HG03095 (cell line): ENCODE measurements at regions not wholly inside any gene's neighbourhood (a gene's known extent, or its start where the extent isn't known, plus 50 kb on each side); places are given as distances from the start of the nearest gene placed in this dataset.

Experiments
- ATAC-seq: cut with Tn5 transposase; IDR thresholded peaks from one replicate; pipeline ENCODE4 v1.9.1; 2021; ENCODE audit warnings: moderate library complexity; ENCODE audit not compliant: unreplicated experiment

DNA sequence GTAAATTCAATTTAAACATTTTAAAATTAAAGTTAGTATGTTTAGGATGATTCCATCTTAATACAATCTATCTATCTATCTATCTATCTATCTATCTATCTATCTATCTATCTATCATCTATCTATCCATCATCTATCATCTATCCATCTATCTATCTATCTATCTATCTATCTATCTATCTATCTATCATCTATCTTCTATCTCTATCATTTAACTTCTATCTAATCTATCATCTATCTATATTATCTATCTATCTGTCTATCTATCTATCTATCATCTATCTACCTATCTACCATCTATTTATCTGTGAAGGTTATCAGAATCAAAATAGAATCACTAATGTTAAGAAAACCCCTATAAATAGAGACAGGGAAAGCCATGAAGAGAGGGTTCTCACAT is 78.3 kb downstream of the RAMP3 start:
- ATAC-seq: no peak

DNA sequence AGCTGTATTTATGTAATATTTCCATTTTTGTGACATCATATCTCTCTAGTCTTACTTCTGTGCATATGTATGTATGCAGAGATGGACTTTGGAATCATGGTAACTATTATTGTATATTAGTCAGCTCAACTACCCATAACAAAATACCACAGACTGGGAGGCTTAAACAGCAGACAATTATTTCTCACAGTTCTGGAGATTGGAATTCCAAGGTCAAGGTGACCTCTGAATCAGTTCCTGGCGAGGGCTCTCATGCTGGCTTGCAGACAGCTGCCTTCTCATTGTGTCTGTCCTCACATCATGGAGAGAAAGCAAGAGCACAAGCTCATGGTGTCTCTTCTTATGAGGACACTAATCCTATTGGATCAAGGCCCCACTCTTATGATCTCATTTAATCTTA is 79.1 kb downstream of the RAMP3 start:
- no peak for ATAC-seq

GRCh38 chr7:45237788-45238461 is 80.3 kb downstream of the RAMP3 start:
- ATAC-seq: no peak

GRCh38 chr7:45238806-45239205 is 81.2 kb downstream of the RAMP3 start:
- no peak for ATAC-seq

GRCh38 chr7:45239486-45239885 is 81.9 kb downstream of the RAMP3 start:
- ATAC-seq: no peak

GRCh38 chr7:45240273-45240771 is 82.7 kb downstream of the RAMP3 start:
- no peak for ATAC-seq

GRCh38 chr7:45240926-45241325 is 83.3 kb downstream of the RAMP3 start:
- no peak for ATAC-seq

- ATAC-seq: no peak
These were observed 83.9 kb downstream of the RAMP3 start for GRCh38 chr7:45241339-45242109.

- no peak for ATAC-seq
These were observed 84.7 kb downstream of the RAMP3 start for GRCh38 chr7:45242261-45242660.

DNA sequence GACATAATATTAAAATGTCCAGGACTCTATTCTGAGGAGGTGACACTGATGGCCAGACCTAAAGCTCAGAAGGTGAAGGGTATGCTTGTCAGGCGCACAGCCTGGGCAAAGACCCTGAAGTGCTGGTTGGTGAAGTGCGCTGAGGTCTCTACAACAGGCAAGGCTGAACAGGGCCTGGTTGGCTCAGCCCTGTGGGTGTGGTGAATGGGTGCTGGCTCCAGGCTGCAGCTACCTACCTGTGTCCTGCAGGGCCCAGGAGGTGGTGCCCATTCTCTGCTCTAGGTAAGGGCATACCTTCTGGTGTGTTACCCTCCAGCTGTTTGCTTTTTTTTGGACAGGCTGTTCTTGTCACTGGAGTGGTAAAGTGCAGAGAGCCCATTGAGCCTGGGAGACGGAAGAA is 85.1 kb downstream of the RAMP3 start:
- ATAC-seq: no peak

DNA sequence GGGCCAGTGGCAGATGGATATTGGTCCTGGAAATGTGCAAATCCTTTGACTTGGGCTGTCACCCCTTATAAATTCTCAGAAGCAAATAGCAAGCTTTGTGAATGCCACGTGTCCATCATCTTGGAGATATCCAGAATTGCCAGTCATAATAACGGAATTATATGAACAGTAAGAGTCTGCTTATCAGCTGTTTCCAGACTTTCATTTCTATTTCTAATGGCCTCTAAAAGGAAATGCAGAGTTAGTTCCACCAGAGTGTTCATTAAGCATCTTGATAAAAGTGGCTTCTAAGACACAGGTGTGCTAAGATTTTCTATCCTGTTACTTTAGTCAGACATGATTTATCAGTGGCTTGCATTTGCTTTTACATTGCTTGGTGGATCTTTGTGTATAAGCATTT is 87.4 kb downstream of the RAMP3 start:
- ATAC-seq: no peak

DNA sequence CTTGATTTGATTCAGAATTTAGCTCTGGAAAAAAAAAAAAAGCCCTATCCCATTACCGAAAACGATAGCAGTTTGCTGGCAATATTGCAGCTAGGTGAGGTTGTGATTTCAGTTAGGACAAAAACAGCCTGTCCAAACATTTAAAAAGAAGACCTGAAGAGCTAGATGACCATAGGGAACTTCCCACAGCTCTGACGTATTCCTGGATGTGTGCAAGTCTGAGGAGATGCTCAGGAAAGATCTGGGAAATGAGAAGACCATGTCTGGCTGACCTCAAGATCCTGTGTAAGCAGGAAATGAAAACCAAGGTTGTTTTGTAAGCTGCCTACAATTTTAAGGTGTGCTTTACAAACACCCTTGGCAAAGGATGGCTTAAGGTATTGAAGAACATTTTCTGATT is 88.7 kb downstream of the RAMP3 start:
- no peak for ATAC-seq

GRCh38 chr7:45252248-45252647 is 94.7 kb downstream of the RAMP3 start:
- ATAC-seq: no peak

GRCh38 chr7:45252857-45253256 is 95.3 kb downstream of the RAMP3 start:
- no peak for ATAC-seq

DNA sequence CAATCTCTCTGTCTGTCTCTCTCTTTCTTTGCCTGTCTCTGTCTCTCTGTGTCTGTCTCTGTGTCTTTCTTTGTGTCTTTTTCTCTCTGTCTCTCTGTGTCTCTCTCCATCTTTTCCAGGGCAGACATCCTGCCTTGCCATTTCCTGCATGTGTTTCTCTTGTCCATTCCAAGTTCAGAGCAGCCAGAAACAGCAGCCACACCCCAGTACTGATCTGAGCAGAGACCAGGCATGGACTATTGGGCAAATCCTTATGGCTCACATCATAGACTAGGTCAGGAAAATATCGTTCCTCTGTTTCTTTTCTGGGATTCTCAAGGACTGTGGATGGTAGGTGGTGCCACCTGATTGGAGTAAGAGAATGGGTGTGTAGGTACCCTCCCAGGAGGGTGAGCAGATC is 95.8 kb downstream of the RAMP3 start:
- no peak for ATAC-seq

DNA sequence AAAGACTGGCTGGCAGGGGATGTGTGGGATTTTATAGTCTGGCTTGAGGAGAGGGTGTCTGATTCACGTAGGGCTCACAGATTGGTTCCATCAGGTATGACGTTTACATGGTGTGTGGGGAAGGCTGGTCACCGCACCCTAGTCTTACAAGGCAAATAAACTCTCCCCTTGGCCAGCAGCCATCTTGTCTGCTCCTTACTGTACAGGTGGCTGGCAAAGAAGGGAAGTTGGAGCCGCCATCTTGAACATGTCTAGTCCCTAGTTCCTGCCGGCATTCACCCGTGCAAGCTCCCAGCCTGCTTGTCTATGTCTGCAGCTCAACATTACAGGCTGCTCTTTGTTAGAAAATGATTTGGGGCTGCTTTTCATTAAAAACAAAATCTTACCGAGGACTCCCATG is 97.6 kb downstream of the RAMP3 start:
- ATAC-seq: no peak

- ATAC-seq: no peak
These were observed 98.7 kb downstream of the RAMP3 start for GRCh38 chr7:45256309-45256708.

DNA sequence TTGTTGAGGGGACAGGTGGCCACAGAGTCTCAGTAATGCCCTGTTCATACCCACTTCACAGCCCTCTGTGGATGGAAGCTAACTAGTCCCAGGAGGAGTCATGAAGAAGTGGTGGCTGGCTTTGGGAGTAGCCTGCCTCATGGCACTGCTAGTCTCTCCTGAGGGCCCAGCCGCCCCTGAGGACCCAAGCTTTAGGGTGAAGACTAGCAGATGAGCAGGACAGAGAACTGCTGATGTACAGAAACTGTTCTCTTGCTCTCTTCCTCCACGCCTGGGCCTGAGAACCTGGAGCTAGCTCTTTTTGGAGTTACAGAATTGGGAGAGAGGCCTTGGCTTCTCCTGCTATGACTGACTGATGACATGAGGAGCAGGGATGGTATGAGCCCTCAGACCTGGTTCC is 99.2 kb downstream of the RAMP3 start:
- no peak for ATAC-seq

DNA sequence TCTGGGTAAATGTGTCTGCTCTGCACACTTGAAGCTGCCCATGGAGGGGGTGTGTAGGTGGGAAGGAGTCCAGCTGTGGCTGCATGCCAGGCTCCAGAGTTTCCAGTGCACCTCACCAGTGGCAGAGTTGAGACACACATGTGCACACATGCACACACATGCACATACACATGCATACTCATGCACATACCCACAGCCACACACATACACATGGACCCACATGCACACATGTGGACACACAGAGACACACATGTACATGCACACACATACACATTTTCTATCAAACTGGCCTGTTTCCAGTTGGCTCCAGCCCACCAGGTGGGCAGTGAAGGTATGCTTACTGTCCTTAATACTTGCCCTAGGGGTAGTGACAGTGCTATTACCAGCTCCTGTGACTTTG is 99.7 kb downstream of the RAMP3 start:
- ATAC-seq: no peak

DNA sequence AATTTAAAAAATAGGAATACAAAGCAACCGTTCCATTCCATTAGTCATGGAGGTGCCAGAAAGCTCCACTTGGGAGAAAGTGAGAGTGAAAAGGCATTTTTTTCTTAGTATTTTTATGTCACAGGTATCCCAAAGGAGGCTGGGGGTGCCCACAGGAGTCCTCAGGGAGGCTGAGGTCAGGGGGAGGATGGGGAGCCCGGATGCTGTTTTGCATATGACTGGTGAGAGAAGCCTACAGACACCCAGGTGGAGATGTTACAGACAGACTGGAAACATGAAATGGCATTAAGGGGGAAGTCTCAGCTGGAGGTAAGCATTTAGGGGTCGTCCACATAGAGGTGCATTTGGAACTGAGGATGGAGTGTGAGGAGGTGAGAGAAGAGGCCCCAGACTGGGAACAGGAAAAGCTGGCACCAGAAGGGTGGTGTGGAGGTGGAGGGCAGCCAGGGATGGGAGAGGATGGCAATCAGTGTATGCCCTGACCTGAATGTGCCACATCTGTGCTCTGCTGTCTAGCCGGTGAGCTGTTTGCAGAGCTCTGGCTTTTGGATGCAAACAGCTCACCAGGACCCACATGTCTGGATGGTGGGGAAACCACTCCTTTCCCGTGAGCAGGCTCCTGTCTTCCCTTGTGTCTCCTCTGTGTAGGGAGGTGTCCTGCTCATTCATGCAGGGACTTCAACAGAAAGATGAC is 101.1 kb downstream of the RAMP3 start:
- ATAC-seq: no peak

- no peak for ATAC-seq
These were observed 101.6 kb downstream of the RAMP3 start for GRCh38 chr7:45259227-45259596.
